CD14-positive monocyte (primary cell): ENCODE measurements at regions not wholly inside any gene's neighbourhood (a gene's known extent, or its start where the extent isn't known, plus 50 kb on each side); places are given as distances from the start of the nearest gene placed in this dataset.

Experiments
- DNase-seq, 3 donors: peaks; one replicate each; pipeline ENCODE4 v3.0.0-alpha.2; 2011 to 2022
- H2AFZ ChIP-seq: 2 replicates; pipeline ENCODE4 v1.6.0; 2012; ENCODE audit warnings: mild to moderate bottlenecking, low read depth, low read length, inconsistent platforms; ENCODE audit not compliant: insufficient read depth, poor library complexity, severe bottlenecking
- H3K27ac ChIP-seq, 2 donors: 1 replicate in 1 of 2; 2 replicates in 1 of 2; pipeline ENCODE4 v1.5.1; 2012 to 2013; ENCODE audit warnings: low read length in 2 of 2, control low read depth in 1 of 2, inconsistent platforms in 1 of 2, low read depth in 1 of 2, mild to moderate bottlenecking in 1 of 2
- H3K27me3 ChIP-seq, 2 donors: one replicate each; pipeline versions ENCODE4 v1.6.0 to v1.6.1; 2011 to 2013; ENCODE audit warnings: low read length in 2 of 2; ENCODE audit not compliant: control insufficient read depth in 2 of 2, insufficient read depth in 2 of 2
- H3K36me3 ChIP-seq, 2 donors: replicated peaks in 1 of 2; 1 replicate in 1 of 2; 2 replicates in 1 of 2; pipeline versions ENCODE4 v1.5.1 to v1.6.1; 2012 to 2013; ENCODE audit warnings: low read length in 2 of 2, control low read depth in 1 of 2, inconsistent platforms in 1 of 2, mild to moderate bottlenecking in 1 of 2; ENCODE audit not compliant: insufficient read depth in 2 of 2, control insufficient read depth in 1 of 2
- H3K4me1 ChIP-seq, 2 donors: 1 replicate in 1 of 2; 2 replicates in 1 of 2; pipeline versions ENCODE4 v1.5.1 to v1.6.1; 2012 to 2013; ENCODE audit warnings: low read length in 2 of 2, control low read depth in 1 of 2, inconsistent platforms in 1 of 2, mild to moderate bottlenecking in 1 of 2, moderate library complexity in 1 of 2; ENCODE audit not compliant: insufficient read depth in 2 of 2, control insufficient read depth in 1 of 2
- H3K4me2 ChIP-seq: replicated peaks from 2 replicates; pipeline ENCODE3; 2012; ENCODE audit warnings: low read length, moderate library complexity, mild to moderate bottlenecking; ENCODE audit not compliant: poor library complexity, severe bottlenecking; ENCODE audit errors: extremely low read depth
- H3K4me3 ChIP-seq, 3 experiments: fragments of 200-600 bp in 1 of 3; sonication (generic) in 1 of 3; replicated peaks in 1 of 3; 1 replicate in 2 of 3; 2 replicates in 1 of 3; pipeline ENCODE4 v1.5.1; 2011 to 2013; ENCODE audit warnings: low read length in 3 of 3, mild to moderate bottlenecking in 3 of 3, control low read depth in 2 of 3, low read depth in 2 of 3, inconsistent platforms in 1 of 3, moderate library complexity in 1 of 3
- H3K79me2 ChIP-seq: 2 replicates; pipeline ENCODE4 v1.6.0; 2012; ENCODE audit warnings: mild to moderate bottlenecking, control low read depth, inconsistent platforms, low read length, moderate library complexity; ENCODE audit not compliant: insufficient read depth
- H3K9ac ChIP-seq: 2 replicates; pipeline ENCODE4 v1.6.0; 2017; ENCODE audit warnings: low read length, mild to moderate bottlenecking; ENCODE audit not compliant: insufficient read depth, poor library complexity, severe bottlenecking
- H3K9me3 ChIP-seq, 2 donors: replicated peaks in 1 of 2; 1 replicate in 1 of 2; 2 replicates in 1 of 2; pipeline versions ENCODE4 v1.5.1 to v1.6.1; 2012 to 2013; ENCODE audit warnings: low read length in 2 of 2, control low read depth in 1 of 2; ENCODE audit not compliant: control insufficient read depth in 1 of 2, insufficient read depth in 1 of 2
- H4K20me1 ChIP-seq: 2 replicates; pipeline ENCODE4 v1.6.0; 2012; ENCODE audit warnings: mild to moderate bottlenecking, low read length, control low read depth, moderate library complexity; ENCODE audit not compliant: insufficient read depth
- H3K27ac Mint-ChIP-seq, 7 donors: one replicate each; pipeline ENCODE4 v1.8.0; 2020; ENCODE audit warnings: mild to moderate bottlenecking in 7 of 7, mixed read lengths in 7 of 7, moderate library complexity in 6 of 7, inconsistent platforms in 2 of 7
- H3K27me3 Mint-ChIP-seq, 3 donors: one replicate each; pipeline ENCODE4 v1.8.0; 2021 to 2022; ENCODE audit warnings: low read depth in 3 of 3, mild to moderate bottlenecking in 3 of 3, mixed read lengths in 3 of 3, moderate library complexity in 3 of 3, inconsistent platforms in 1 of 3
- H3K36me3 Mint-ChIP-seq, 2 donors: one replicate each; pipeline ENCODE4 v1.8.0; 2020; ENCODE audit warnings: mixed read lengths in 2 of 2, inconsistent platforms in 1 of 2, mild to moderate bottlenecking in 1 of 2
- H3K4me1 Mint-ChIP-seq: one replicate; pipeline ENCODE4 v1.8.0; 2020; ENCODE audit warnings: mild to moderate bottlenecking, mixed read lengths
- H3K4me3 Mint-ChIP-seq, 2 donors: one replicate each; pipeline ENCODE4 v1.8.0; 2020; ENCODE audit warnings: mild to moderate bottlenecking in 2 of 2, mixed read lengths in 2 of 2, moderate library complexity in 1 of 2
- H3K9me3 Mint-ChIP-seq, 7 donors: one replicate each; pipeline ENCODE4 v1.8.0; 2020 to 2022; ENCODE audit warnings: mixed read lengths in 7 of 7, mild to moderate bottlenecking in 6 of 7, moderate library complexity in 6 of 7, inconsistent platforms in 2 of 7
- WGBS: methylation state at CpG from one replicate; pipeline ENCODE4 v1.1.5; 2013; ENCODE audit warnings: missing lambda C conversion rate; ENCODE audit not compliant: insufficient coverage; 5-methylcytosine and 5-hydroxymethylcytosine counted together
- intact Hi-C, 2 donors: fragments of 100-400 bp; cut with micrococcal nuclease; formaldehyde crosslinking; loops; one replicate each; pipeline versions ENCODE4 v1.15.0 to v1.15.1; 2023
- TF ChIP-seq, protein P1 (sequence below): fragments of 200-600 bp; IDR thresholded peaks from one replicate; pipeline ENCODE4 v1.8.0; 2022; ENCODE audit warnings: antibody characterized with exemption, mild to moderate bottlenecking

DNA sequence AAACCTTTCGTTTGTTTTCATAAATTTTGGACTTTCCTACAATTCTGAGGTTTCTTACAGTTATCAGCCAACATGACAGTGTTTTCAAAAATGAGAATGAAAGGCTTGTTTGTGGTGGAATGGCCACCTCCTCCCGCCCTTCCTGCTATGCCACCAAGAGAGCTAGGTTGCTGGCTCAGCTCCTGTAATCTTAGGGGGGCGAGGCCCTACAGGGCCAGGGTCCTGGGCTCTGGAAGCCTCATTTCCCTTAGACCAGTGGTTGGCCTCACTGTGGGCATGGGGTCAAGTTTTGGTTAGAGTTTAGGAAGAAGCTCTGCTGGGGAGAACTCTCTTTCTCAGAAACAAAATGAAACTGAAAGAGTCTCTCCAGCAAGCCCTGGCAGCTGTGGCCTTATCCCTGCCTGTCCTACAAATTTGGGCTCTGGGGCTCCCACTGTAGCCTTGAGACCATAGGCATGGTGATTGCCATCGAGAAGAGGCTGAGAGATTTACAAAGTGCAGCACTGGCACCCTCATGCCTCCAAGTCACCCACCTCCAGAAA, 66.2 kb downstream of the IRX1 start:
- H3K4me2 ChIP-seq, result no peak overlapping the region
- H3K9ac ChIP-seq, result no peak overlapping the region
- H3K27ac Mint-ChIP-seq, result no peak overlapping the region
- H3K9me3 ChIP-seq, result peaks cover 0 to 7% of the 10 kb centered on the region in 2 donors
- no CpG with 5 or more reads among the region's 4 CpGs for WGBS
- H3K36me3 Mint-ChIP-seq, result no peaks in the 10 kb centered on the region
- H3K4me1 ChIP-seq, result no peaks in the 10 kb centered on the region
- no peaks in the 10 kb centered on the region for H4K20me1 ChIP-seq
- no peaks in the 10 kb centered on the region for H3K27me3 ChIP-seq
- no peak overlapping the region for H3K4me3 Mint-ChIP-seq
- TF ChIP-seq, protein P1, sequence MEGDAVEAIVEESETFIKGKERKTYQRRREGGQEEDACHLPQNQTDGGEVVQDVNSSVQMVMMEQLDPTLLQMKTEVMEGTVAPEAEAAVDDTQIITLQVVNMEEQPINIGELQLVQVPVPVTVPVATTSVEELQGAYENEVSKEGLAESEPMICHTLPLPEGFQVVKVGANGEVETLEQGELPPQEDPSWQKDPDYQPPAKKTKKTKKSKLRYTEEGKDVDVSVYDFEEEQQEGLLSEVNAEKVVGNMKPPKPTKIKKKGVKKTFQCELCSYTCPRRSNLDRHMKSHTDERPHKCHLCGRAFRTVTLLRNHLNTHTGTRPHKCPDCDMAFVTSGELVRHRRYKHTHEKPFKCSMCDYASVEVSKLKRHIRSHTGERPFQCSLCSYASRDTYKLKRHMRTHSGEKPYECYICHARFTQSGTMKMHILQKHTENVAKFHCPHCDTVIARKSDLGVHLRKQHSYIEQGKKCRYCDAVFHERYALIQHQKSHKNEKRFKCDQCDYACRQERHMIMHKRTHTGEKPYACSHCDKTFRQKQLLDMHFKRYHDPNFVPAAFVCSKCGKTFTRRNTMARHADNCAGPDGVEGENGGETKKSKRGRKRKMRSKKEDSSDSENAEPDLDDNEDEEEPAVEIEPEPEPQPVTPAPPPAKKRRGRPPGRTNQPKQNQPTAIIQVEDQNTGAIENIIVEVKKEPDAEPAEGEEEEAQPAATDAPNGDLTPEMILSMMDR, result no peak
- H3K27me3 Mint-ChIP-seq, result peaks cover 0 to 2% (median 0%) of the 10 kb centered on the region in 3 donors
- H2AFZ ChIP-seq, result no peak overlapping the region
- no peaks in the 10 kb centered on the region for H3K4me1 Mint-ChIP-seq
- intact Hi-C loops, result no loop called here
- no peaks in the 10 kb centered on the region for H3K79me2 ChIP-seq
- no peak for DNase-seq
- no peaks in the 10 kb centered on the region for H3K36me3 ChIP-seq
- H3K9me3 Mint-ChIP-seq, result peaks cover under 1 to 16% (median 7%) of the 10 kb centered on the region in 7 donors
- no peak overlapping the region for H3K4me3 ChIP-seq
- H3K27ac ChIP-seq, result no peak overlapping the region

DNA sequence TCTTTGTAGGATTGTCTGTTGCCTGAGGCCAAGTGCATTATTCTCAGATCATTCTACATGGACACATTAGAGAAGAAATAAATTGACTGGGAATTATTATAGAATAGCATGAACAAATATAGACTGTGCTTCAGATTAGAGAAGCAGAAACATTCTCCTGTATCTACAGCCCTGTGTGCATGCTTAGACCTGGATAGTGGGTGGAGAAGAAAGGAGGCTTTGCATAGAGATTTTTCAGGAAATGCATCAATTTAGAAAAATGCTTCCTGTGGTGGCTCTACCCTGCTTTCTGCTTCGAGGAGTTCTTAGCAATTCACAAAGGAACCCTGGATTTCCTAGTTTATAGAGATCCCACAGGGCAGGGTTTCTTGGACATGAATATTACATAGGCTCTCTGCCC, 66.7 kb downstream of the IRX1 start:
- Histone ChIP-seq H4K20me1 (no peaks in the 10 kb centered on the region), H3K9ac (no peak overlapping the region), H3K9me3 (peaks cover 0 to 7% of the 10 kb centered on the region in 2 donors), H2AFZ (no peak overlapping the region), H3K36me3 (no peaks in the 10 kb centered on the region), H3K27ac (no peak overlapping the region), H3K4me2 (no peak overlapping the region), H3K27me3 (no peaks in the 10 kb centered on the region), H3K4me3 (no peak overlapping the region), H3K4me1 (no peaks in the 10 kb centered on the region), H3K79me2 (no peaks in the 10 kb centered on the region)
- TF ChIP-seq, protein P1, result no peak
- intact Hi-C loops, result no loop called here
- H3K9me3 Mint-ChIP-seq, result peaks cover 5 to 20% (median 7%) of the 10 kb centered on the region in 7 donors
- no peak overlapping the region for H3K27ac Mint-ChIP-seq
- H3K36me3 Mint-ChIP-seq, result no peaks in the 10 kb centered on the region
- no peak overlapping the region for H3K4me3 Mint-ChIP-seq
- H3K27me3 Mint-ChIP-seq, result no peaks in the 10 kb centered on the region
- DNase-seq, result no peak
- H3K4me1 Mint-ChIP-seq, result no peaks in the 10 kb centered on the region
- WGBS, result no CpG with 5 or more reads among the region's 1 CpG
